T-helper 2 cell treated with Interferon-gamma antibody and Interleukin-4, amounts not matched to agents 100 ng/mL and 5 ng/mL, for 36 hours (primary cell): ENCODE measurements at regions not wholly inside any gene's neighbourhood (a gene's known extent, or its start where the extent isn't known, plus 50 kb on each side); places are given as distances from the start of the nearest gene placed in this dataset.
"Not testable (repeated sequence)": the region's sequence is repeated elsewhere in the genome, so short reads cannot be mapped to it uniquely, and the experiment has no call there.

Source experiments
- intact Hi-C: fragments of 100-400 bp; cut with micrococcal nuclease; formaldehyde crosslinking; loops from one replicate; pipeline ENCODE4 v1.15.1; 2023

DNA sequence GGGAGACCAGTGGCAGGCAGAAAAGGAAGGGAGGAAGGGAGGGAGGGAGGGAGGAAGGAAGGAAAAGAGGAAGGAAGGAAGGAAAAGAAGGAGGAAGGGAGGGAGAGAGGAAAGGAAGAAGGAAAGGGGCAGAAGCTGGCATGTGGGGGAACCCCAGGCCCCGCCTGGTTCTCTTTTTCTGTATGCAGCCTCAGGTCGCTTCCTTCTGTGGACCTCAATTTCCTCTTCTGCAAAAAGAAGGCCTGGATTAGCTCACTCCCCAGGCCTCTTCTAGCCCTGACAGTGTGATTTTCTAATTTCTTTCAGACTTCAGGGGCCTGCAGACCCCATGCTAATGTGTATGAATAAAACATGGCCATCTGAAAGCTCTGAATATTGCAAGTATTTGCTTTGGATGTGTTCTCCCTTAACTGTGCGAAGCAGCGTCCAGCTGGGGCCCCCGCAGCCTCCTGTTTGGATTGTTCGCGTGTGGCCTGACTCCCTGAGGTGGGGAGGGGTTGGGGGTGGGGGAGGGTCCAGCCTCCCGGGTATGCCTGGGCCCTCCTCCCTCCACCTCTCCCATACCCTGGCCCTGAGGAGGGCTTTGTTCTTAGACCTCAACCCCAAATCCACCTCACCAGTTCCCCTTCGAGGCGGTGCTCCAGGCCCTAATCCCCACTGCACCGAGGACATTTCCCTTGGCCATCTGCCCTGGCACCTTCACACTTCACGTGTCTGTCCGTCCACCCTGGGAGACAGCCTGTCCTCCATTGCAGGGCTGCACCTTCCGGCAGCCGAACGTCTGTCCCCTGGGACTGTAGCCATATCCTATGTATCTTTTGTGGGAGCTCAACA, 199.9 kb upstream of the ATP6AP2 start:
- intact Hi-C loops = no loop called here

DNA sequence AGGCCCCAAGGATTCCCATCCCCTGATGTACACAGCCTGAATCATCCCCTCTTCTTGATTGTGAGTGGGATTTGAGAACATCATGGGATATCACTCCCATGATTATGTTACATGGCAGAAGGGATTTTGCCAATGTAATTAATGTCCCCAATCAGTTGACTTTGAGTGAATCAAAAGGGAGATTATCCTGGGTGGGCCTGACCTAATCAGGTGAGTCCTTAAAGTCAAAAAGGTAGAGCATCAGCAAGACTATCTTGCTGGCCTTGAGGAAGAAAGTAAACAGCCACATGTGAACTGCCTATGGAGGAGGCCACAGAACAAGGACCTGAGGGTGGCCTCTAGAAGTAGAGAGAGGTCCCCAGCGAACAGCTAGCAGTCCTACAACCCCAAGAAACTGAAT, 203.1 kb upstream of the ATP6AP2 start:
- intact Hi-C loops = no loop called here

DNA sequence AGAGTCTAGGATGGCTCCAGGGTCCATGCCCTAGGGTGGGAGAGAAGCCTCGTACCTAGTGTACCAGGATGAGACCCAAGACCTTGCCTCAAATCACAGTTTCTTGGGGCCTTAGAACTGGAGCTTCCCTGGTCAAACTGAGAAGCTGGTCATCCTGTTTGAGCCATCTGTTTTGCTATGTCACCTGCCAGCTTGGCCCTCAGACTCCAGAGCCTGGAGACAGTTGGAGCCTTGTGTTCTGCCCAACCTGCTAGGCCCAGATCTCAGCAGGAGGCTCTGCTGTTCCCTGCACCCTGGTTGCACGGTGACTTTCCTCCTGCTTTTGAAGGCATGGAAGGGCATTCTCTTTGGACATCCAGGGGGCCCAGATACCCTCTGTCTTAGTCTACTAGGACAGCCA, 206.3 kb upstream of the ATP6AP2 start:
- intact Hi-C loops = no loop called here

DNA sequence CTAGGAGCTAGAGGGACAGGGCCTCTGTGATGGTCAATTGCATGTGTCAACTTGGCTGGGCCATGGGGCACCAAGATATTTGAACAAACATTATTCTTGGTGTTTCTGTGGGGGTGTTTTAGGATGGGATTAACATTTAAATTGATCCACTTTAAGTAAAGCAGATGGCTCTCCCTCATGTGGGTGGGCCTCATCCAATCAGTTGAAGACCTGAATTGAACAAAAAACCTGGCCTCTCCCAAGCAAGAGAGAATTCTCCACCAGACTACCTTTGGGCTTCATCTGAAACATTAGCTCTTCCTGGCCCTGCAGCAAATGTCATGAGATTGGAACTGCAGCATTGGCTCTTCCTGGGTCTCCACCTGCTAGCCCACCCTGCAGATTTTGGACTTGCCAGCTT, 207.1 kb upstream of the ATP6AP2 start:
- intact Hi-C loops = no loop called here

DNA sequence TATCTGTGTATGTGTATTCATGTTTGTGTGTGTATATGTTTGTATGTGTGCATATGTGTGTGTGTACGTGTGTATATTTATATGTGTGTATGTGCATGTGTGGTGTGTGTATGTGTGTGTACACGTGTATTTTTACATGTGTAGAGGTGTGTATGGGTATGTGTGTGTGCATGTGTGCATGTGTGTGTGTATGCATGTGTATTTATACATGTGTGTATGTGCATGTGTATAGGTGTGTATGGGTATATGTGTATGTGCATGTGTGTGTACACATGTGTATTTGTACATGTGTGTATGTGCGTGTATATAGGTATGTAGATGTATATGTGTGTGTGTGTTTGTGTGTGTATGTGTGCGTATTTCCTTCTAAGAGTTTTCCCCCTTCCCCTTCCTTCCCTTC, 207.7 kb upstream of the ATP6AP2 start:
- intact Hi-C loops = no loop called here

DNA sequence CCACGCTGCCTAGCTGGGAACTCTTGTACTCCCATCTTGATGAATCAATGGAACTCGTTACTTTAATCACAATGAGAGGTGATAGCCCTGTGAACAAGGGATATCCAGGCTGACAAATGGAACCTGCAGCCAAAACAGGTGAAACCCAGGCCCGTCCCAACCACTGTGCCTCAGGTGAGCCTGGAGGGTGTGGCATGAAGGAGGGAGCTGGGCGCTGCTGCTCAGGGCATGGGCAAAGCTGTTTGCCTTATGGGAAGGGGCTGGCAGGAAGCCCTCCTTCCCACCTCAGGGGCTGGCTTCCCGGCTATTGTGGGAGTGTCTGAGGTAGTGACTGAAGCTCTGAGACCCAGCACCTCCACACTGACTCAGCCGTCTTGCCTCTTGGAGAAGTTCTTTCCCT, 209.4 kb upstream of the ATP6AP2 start:
- intact Hi-C loops = no loop called here

DNA sequence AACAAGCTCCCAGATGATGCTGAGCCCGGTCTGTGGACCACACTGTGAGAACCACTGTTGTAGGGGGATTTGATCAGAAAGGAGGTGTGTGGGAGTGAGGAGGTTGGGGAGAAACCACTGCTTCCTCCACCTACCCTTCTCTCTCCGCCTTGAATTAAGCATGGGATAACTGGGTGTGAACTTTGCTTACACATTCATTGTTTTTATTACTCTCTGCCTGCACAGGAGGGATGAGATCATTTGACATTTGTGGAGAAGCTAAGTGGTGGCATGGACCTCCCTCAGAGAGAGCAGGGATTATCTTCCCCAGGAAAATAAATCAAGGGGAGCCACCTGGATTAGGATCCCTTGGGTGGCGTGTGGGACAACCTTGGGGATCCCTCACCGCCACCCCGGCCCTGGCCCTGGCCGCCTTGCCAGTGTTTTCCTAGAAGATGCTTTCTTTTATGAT, 212.1 kb upstream of the ATP6AP2 start:
- intact Hi-C loops = no loop called here

DNA sequence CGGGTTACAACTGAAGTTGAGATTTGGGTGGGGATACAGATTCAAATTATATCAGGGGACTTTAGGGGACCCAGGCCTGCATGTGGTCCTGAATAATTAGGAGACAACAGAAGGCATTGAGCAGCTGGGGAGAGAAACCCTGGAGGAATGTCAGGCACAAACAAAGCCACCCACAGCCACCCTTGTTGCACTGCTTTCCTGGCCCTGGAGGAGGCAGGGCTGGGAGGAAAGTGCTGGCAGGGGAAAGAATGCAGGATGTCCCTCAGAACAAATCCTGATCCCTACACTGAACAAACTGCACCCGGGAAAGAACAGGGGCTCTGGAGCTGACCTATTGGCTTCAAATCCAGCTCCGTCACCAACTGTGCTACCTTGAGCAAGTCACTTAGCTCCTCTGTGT, 214.1 kb upstream of the ATP6AP2 start:
- intact Hi-C loops = no loop called here

DNA sequence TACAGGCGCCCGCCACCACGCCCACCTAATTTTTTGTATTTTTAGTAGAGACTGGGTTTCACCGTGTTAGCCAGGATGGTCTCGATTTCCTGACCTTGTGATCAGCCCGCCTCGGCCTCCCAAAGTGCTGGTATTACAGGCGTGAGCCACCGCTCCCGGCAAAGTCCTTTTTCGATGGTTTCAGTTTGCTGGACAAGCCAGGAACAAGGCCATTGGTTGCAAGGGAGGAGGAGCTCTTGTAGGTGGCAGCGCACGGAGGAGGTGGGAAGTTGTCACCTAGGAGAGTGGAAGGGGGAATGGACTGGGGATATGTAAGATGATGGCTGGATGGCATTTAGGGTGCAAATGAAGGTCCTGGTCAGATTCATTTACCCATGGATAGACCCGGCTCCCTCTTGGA, 218.5 kb upstream of the ATP6AP2 start:
- intact Hi-C loops = not testable (repeated sequence)

DNA sequence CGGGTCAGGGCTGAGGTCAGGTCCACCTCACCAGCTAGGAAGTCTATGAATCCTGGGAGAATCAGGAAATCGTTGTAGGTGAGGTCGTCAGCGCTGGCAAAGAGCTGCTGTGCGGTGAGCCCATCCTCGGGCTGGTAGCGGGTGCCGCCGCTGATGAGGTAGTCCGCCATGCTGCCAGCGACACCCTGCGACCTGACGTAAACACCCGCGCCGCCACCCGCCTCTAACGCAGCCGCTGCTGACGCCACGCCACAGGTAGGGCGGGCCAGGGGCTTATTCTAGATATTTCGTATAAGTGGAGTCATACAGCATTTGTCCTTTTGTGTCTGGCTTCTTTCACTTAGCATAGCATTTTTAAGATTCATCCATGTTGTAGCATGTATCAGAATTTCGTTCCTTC, 220.2 kb upstream of the ATP6AP2 start:
- intact Hi-C loops = no loop called here

DNA sequence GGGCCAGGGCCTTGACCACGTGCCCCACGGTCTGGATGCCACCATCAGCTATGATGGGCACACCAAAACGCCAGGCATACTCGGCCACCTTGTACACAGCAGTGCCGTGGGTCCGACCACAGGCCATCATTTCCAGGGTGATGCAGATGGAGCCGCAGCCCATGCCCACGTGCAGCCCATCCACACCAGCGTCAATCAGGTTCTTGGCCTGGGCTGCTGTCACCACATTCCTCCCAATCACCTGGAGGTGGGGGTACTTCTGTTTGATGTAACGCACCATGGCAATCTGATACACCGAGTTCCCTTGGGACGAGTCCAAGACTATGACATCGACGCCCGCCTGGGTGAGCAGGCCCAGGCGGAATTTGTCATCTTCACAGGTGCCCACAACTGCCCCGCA, 221.2 kb upstream of the ATP6AP2 start:
- intact Hi-C loops = no loop called here

DNA sequence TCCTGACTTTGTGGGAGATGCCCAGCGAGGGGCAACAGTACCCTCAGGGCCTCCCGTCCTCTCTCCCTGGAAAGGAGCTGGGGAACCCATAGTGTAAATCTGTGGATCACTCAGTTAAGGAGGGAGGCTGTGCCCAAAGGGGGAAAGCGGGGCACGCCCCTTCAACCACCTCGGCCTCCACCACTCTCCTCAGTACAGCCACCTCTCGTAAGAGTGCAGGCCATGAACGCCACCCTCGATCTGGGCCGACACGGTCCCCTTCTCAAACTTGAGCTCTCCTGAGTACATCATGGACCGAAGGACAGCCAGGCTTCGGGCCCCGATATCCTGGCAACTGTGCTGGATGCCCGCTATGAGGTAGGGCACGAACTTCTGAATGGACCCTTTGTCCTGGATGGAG, 221.8 kb upstream of the ATP6AP2 start:
- intact Hi-C loops = no loop called here

DNA sequence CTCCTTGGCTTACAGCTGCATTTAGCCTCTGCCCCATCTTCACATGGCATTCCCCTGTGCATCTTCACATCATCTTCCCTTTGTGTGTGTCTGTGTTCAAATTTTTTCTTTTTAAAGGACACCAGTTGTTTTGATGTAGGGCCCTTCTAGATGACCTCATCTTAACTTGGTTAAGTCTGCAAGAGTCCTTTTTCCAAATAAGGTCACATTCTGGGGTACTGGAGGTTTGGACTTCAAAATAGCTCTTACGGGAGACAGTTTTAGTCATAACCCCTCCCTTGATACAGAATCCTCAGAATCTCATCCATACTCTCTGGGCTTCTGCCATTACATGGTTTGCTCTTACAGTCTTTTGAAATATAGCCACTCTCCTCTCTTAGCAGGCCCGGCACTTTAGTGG, 231.5 kb upstream of the ATP6AP2 start:
- intact Hi-C loops = no loop called here

DNA sequence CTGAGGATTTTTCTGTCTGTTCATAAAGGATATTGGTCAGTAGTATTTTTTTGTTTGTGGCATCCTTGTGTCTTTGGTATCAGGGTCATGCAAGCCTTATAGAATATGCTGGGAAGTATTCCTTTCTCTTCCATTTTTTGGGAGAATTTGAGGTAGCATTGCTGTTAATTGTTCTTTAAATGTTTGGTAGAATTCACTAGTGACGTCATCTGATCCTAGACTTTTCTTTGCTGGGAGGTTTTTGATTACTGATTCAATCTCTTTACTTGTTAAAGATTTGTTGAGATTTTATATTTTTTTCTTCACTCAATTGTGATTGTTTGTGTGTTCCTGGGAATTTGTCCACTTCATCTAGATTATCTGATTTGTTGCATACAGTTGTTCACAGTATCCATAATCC, 234.4 kb upstream of the ATP6AP2 start:
- intact Hi-C loops = no loop called here

DNA sequence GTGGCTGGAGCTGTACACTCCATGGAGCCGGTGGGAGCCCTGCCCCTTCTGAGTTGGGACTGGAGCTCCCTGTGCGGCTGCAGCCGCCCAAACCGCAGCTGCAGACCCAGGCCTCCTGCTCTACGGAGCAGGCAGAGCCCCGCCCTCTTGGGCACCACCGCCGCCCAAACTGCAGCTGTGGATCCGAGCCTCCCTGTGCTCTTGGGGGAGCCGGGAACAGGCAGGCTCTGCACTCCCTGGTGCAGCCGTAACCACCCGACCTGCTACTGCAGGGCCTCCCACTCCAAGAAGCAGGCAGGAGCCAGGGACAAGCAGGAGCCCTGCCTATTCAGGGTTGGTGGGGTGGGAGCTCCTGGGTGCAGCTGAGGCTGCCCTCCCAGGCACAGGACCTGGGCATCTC, 237.5 kb upstream of the ATP6AP2 start:
- intact Hi-C loops = no loop called here

DNA sequence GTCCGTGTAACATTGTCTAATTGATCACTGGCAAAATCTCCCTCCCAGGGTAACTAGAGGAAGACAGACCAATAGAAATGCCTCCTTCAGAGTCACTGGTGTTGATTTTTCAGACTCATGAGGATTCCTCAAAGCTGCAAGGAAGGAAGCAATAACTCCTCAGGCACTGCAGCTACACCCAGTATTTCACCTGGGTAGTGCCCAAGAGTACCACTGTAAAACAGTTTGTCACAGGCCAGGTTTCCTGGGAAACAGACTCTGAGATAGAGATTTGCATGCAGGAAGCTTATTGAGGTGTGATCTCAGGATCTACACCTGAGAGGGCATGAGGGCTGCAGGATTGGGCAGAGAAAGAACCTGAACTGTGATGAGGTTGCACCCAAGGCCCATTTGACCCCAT, 240.7 kb upstream of the ATP6AP2 start:
- intact Hi-C loops = no loop called here

DNA sequence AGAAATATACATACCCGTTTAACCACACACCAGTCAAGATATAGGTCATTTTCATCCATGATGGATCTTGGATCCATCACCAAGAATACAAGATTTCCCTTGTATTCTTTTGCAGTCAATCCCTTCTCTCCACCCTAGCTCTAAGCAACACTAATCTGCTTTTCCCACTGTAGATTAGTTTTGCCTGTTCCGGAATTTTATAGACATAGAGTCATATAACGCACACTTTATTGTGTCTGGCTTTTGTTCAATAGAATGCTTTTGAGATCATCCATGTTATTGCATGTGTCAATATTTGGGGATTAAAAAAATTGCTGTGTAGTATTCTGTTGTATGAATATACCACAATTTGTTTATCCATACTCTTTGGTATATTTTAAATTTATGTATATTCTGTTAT, 235.6 kb upstream of the BCOR start:
- intact Hi-C loops = no loop called here

DNA sequence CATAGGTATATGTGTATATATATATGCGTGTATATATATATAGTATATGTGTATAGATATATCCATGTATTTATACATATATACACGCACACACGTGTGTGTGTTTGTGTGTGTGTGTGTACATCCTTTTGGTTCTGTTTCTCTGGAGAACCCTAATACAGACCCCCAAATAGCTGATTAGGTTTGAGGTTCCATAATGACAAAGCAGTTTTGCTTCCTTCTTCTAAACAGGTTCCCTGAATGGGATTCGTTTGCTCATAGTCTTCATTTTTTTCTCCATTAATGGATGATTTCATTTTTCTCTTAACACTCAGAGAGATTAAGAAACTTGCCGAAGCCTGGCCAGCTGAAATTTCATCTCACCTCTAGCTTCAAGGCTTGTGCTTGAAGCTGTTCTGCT, 234.0 kb upstream of the BCOR start:
- intact Hi-C loops = no loop called here

DNA sequence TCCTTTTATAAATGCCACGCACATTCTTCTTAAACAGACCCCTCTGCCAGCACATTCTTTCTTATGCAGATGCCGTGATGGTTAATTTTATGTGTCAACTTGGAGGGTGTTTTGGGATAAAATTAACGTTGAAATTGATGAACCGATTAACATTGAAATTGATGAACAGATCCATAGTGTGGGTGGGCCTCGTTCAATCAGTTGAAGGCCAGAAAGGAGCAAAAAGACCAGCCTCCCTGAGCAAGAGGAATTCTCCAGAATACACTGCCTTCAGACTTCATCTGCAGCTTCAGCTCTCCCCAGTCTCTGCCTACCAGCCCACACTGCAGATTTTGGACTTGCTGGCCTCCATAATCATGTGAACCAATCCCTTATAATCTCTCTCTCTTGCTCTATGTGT, 233.6 kb upstream of the BCOR start:
- intact Hi-C loops = no loop called here

DNA sequence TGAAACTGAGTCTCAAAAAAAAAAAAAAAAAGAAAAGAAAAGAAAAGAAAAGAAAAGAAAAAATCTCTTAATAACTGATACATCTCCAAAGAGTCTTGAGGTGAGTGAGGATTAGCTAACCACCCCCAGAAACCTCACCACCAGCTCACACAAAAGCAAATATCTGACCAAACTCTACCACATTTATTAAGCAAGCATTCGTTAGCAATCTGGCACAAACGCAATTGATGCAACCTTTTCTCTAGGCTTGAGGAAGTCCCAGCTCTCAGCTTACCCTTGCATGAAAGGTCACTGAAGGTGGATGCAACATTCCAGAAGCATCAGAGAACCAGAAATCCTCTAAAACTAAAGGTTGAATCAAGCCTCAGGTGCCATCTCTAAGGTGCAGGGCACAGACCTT, 231.9 kb upstream of the BCOR start:
- intact Hi-C loops = no loop called here

DNA sequence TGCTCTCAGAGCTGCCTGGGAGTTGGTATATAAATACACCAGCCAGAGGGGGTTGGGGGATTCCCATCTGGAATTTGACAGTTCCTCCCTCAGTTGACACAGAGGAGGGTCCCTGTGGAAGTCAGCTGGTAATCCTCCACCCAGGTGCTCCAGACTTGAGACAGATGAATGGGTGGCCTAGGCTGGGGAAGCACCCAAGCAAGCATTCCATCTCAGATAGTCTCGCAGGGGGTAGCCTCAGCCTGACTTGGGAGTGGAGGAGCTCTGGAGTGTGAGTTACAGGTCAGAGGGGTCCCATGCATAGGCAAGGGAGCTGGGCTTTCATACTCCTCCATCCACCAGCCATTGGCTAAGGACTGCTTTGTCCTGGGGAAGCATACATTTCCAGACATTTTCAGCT, 229.3 kb upstream of the BCOR start:
- intact Hi-C loops = no loop called here

DNA sequence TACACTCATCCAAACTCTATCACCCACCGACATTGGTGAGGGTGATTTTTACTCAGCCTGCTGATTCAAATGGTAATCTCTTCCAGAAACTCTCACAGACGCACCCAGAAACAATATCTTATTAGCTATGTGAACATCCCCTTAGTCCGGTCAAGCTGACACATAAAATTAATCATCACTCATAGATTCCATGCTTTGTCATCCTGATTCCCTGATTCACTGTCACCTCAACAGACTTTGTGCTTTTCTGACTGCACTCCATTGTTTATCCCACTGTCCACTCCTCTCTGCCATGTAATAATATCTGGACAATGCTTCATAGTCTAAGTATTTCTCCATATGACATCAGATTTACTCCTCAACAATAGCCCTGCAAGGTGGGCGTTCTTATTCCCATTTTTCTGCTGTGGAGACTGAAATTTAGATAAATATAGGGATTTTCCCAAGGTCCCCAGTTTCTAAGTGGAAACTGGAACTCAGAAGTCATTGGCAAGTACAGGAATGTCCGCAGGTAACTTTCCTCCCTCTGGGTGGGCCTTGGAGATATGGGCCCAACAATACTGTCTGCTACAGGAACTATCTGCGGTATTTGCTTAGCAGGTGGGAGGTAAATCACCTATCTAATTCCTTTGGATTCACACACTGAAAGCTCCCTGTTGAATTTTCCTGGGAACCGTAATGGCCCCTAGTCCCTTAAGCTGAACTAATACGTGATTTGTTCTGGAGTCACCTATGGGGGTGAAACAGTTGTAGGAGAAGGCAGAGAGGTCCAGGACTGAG, 228.6 kb upstream of the BCOR start:
- intact Hi-C loops = no loop called here

DNA sequence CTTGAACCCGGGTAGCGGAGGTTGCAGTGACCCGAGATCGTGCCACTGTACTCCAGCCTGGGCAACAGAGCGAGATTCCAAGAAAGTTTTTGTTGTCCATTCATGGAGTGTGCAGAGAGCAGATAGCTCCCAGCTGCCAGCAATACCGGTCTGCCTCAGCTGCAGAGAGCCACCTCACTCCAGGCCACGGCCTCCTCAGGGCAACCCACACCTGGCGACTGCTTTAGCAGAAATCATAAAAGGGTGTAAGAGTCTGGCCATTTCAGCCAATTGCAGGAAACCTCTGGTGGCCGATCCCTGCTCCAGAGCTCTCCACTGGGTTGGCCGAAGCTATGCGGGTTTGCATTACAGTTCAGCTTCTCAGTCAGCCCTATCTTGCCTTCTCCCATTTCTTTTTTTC, 227.4 kb upstream of the BCOR start:
- intact Hi-C loops = no loop called here
